GM12873 (cell line): ENCODE measurements at regions not wholly inside any gene's neighbourhood (a gene's known extent, or its start where the extent isn't known, plus 50 kb on each side); places are given as distances from the start of the nearest gene placed in this dataset.
A peak's percentile ranks its signal among the peaks of the same experiment; 100 is the strongest.

ENCODE experiments used
- TF ChIP-seq, protein P1 (sequence below): IDR thresholded peaks from 2 replicates; pipeline ENCODE4 v1.5.1; 2012; ENCODE audit warnings: low read depth, mild to moderate bottlenecking, moderate library complexity, low read length, control low read depth; ENCODE audit not compliant: insufficient read depth; ENCODE audit errors: missing control alignments

DNA sequence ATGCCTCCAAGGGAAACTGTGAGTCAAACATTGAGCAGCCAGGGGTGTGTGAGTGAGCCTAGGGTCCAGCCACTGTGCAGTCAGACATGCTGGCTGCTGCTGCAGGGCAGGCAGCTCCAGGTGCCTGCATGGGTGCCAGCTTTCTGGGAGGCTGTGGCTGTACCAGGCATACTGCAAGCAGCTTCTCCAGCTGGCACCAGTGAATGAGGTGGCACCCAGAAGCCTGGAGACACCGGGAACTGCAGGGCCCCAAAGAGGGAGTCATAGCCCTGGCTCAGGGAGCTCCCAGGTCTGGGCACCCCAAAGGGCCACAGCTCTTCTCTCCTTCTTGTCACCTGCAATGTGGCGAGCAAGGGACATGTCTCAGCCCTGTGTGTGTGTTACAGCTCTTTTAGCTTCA lies 283.2 kb downstream of the RPRM start:
- TF ChIP-seq, protein P1, sequence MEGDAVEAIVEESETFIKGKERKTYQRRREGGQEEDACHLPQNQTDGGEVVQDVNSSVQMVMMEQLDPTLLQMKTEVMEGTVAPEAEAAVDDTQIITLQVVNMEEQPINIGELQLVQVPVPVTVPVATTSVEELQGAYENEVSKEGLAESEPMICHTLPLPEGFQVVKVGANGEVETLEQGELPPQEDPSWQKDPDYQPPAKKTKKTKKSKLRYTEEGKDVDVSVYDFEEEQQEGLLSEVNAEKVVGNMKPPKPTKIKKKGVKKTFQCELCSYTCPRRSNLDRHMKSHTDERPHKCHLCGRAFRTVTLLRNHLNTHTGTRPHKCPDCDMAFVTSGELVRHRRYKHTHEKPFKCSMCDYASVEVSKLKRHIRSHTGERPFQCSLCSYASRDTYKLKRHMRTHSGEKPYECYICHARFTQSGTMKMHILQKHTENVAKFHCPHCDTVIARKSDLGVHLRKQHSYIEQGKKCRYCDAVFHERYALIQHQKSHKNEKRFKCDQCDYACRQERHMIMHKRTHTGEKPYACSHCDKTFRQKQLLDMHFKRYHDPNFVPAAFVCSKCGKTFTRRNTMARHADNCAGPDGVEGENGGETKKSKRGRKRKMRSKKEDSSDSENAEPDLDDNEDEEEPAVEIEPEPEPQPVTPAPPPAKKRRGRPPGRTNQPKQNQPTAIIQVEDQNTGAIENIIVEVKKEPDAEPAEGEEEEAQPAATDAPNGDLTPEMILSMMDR: no peak

DNA sequence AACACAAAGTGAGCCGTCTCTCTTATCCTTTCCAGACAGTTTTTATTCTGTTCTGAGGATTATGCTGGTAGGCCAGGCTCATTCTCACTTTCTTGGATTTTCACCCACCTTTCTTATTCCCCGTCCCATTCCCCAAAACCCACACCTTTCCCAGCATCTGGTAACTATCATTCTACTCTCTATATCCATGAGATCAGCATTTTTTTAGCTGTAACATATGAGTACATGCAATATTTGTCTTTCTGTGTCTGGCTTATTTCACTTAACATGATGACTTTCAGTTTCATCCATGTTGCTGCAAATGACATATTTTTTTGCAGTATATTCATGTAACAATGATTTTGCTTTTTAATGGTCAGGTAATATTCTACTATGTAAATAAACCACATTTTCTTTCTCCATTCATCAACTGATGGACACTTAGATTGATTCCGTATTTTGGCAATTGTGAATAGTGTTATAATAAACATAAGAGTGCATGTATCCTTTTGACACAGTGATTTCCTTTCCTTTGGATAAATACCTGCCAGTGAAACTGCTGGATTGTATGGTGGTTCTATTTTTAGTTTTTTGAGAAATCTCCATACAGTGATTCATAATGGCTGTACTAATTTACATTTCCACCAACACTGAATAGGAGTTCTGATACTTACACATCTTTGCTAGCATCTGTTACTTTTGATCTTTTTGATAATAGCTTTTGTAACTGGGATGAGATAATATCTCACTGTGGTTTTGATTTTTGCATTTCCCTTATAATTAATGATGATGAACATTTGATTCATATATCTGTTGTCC lies 289.3 kb downstream of the RPRM start:
- TF ChIP-seq, protein P1: no peak

DNA sequence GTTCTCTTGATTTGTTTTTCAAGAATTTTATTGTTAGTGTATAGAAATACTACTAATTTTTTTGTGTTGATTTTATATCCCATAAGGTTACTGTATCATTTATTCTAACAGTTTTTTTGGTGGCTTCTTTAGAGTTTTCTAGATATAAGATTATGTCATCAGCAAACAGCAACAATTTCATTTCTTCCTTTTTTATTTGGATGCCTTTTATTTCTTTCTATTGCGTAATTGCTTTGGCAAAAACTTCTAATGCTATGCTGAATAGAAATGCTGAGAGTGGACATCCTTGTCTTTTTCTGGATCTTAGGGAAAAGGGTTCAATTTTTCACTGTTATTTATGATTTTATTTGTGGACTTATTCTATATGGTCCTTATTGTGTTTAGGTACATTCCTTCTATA lies 298.8 kb downstream of the RPRM start:
- TF ChIP-seq, protein P1: no peak

DNA sequence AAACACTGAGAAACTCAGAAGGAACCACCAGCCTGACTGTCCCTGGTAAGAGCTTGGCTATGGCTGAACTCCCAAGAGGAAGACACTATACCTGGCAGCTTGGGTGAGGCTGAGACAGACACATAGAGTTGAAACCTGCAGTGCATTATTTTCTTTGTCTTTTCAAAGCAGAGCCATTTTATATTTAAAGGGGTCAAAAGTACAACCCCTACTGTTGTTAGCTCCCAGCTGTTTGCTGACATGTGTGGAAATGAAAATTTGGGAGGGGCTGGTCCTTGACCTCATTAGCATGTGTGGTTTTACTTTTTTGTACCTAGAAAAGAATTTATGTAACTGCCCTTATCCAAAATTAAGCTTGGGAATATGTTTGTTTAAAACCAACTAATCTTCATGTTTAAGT lies 309.0 kb downstream of the RPRM start:
- TF ChIP-seq, protein P1: no peak

DNA sequence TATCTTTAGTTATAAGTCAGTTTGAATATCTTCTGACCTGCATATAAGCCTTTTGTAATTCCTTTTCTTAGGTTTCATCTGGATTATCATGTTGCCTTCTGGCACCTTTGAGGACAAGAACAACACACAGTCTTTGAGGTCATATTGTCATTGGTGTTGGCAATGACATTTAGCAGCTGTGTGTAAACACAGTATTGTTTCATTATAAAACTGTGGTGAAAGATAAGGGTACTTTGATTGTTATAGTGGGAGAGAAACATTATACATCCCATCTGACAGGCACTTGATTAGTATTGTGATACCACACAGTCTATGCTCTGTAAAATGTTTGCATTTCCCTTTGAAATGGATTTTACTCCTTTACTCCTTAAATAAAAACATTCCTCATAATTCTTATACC lies 313.5 kb downstream of the RPRM start:
- TF ChIP-seq, protein P1: no peak

DNA sequence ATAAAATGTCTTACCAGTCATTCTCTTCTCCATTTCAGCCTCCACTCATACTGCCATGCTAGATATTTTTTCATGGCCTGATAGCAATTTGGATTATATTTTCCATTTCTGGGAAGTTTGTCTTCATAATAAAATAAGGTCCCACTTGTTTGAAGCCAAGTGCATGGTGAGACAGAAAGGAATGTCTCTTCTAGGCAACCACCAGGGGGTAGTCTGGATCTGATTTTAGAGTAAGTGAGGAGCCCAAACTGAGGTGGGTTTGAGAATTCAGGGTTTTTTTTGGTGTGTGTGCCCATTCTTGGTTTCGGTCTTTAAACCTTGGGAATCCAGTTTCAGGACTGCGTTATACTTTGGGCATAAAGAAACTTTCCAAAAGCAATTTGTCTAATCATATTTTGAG lies 315.5 kb downstream of the RPRM start:
- TF ChIP-seq, protein P1: peak; percentile 61

DNA sequence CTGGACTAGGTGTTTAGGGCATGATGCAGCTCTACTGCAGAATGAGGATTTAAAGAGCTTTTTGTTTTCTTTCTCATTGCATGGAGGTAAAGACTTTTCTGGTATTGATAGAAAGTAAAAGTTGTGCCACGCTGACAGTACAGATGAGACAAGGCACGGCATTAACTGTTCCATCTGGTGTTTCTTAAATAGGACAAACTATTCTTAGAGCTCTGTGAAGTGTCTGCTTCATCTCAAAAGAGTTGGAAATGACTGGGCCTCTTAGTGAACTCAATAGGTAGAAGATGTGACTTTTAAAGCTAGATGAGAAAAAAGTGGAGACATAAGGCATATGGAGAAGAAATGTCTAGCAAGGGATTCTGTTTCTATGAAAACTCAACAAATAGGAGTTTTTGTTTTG lies 321.8 kb downstream of the RPRM start:
- TF ChIP-seq, protein P1: no peak
